ENCODE measurements at regions not wholly inside any gene's neighbourhood (a gene's known extent, or its start where the extent isn't known, plus 50 kb on each side); places are given as distances from the start of the nearest gene placed in this dataset.

- DNase-seq (ENCODE audit: low read depth in 3 of 3): no peak
These were observed 302.6 kb upstream of the BOD1L1 start for GRCh38 chr4:13930155-13930554.

- no peak for DNase-seq (ENCODE audit: low read depth in 3 of 3)
These were observed 305.7 kb upstream of the BOD1L1 start for GRCh38 chr4:13933191-13933590.

- no peak for DNase-seq (ENCODE audit: low read depth in 3 of 3)
These were observed 310.8 kb upstream of the BOD1L1 start for GRCh38 chr4:13938299-13938698.

GRCh38 chr4:13940921-13941320, 313.4 kb upstream of the BOD1L1 start:
- no peak for DNase-seq (ENCODE audit: low read depth in 3 of 3)

GRCh38 chr4:13942977-13943376, 315.5 kb upstream of the BOD1L1 start:
- DNase-seq (ENCODE audit: low read depth in 3 of 3): no peak

- no peak for DNase-seq (ENCODE audit: low read depth in 3 of 3)
These were observed 316.6 kb upstream of the BOD1L1 start for GRCh38 chr4:13944095-13944511.

- no peak for DNase-seq (ENCODE audit: low read depth in 3 of 3)
These were observed 320.4 kb upstream of the BOD1L1 start for GRCh38 chr4:13947921-13948320.

GRCh38 chr4:13950491-13950890, 323.0 kb upstream of the BOD1L1 start:
- no peak for DNase-seq (ENCODE audit: low read depth in 3 of 3)

GRCh38 chr4:13953083-13953482, 325.6 kb upstream of the BOD1L1 start:
- DNase-seq (ENCODE audit: low read depth in 3 of 3): no peak

- no peak for DNase-seq (ENCODE audit: low read depth in 3 of 3)
These were observed 328.0 kb upstream of the BOD1L1 start for GRCh38 chr4:13955551-13955950.

- no peak for DNase-seq (ENCODE audit: low read depth in 3 of 3)
These were observed 329.4 kb upstream of the BOD1L1 start for GRCh38 chr4:13956947-13957346.

GRCh38 chr4:13957871-13958270, 330.3 kb upstream of the BOD1L1 start:
- DNase-seq (ENCODE audit: low read depth in 3 of 3): no peak

GRCh38 chr4:13963601-13964000, 336.1 kb upstream of the BOD1L1 start:
- DNase-seq (ENCODE audit: low read depth in 3 of 3): no peak

- DNase-seq (ENCODE audit: low read depth in 3 of 3): no peak
These were observed 339.0 kb upstream of the BOD1L1 start for GRCh38 chr4:13966231-13967195.

GRCh38 chr4:13968723-13969122, 341.2 kb upstream of the BOD1L1 start:
- DNase-seq (ENCODE audit: low read depth in 3 of 3): no peak

GRCh38 chr4:13970349-13970748, 342.8 kb upstream of the BOD1L1 start:
- no peak for DNase-seq (ENCODE audit: low read depth in 3 of 3)

- no peak for DNase-seq (ENCODE audit: low read depth in 3 of 3)
These were observed 350.2 kb upstream of the BOD1L1 start for GRCh38 chr4:13977746-13978145.

- DNase-seq (ENCODE audit: low read depth in 3 of 3): no peak
These were observed 353.1 kb upstream of the BOD1L1 start for GRCh38 chr4:13980317-13981310.

GRCh38 chr4:13981499-13981898, 354.0 kb upstream of the BOD1L1 start:
- no peak for DNase-seq (ENCODE audit: low read depth in 3 of 3)

GRCh38 chr4:13982010-13982409, 354.5 kb upstream of the BOD1L1 start:
- DNase-seq (ENCODE audit: low read depth in 3 of 3): no peak

- DNase-seq (ENCODE audit: low read depth in 3 of 3): no peak
These were observed 355.8 kb upstream of the BOD1L1 start for GRCh38 chr4:13983189-13983790.
